Thyroid gland (tissue), 4 donors: ENCODE measurements at regions not wholly inside any gene's neighbourhood (a gene's known extent, or its start where the extent isn't known, plus 50 kb on each side); places are given as distances from the start of the nearest gene placed in this dataset.

Source experiments
- DNase-seq, 2 donors: peaks; one replicate each; pipeline ENCODE4 v3.0.0-alpha.2; 2019
- H3K27ac ChIP-seq, 3 donors: fragments of 200-600 bp; sonication (generic); 1 replicate in 2 of 3; 2 replicates in 1 of 3; pipeline ENCODE4 v1.5.1; 2016 to 2019; ENCODE audit warnings: mild to moderate bottlenecking in 1 of 3, moderate library complexity in 1 of 3
- H3K27me3 ChIP-seq: fragments of 200-600 bp; sonication (generic); one replicate; pipeline ENCODE4 v1.5.1; 2019
- H3K36me3 ChIP-seq, 2 donors: fragments of 200-600 bp; sonication (generic); one replicate each; pipeline ENCODE4 v1.5.1; 2016 to 2019
- H3K4me1 ChIP-seq, 2 donors: fragments of 200-600 bp; sonication (generic); one replicate each; pipeline ENCODE4 v1.5.1; 2017 to 2019
- H3K4me3 ChIP-seq, 3 donors: fragments of 200-600 bp; sonication (generic); replicated peaks in 1 of 3; 1 replicate in 2 of 3; 2 replicates in 1 of 3; pipeline ENCODE4 v1.5.1; 2016; ENCODE audit warnings: mild to moderate bottlenecking in 1 of 3
- H3K9me3 ChIP-seq: fragments of 200-600 bp; sonication (generic); one replicate; pipeline ENCODE4 v1.5.1; 2017
- CTCF ChIP-seq, 6 experiments: fragments of 200-600 bp in 3 of 6; fragments of 450-650 bp in 3 of 6; sonication (generic) in 3 of 6; IDR thresholded peaks; one replicate each; pipeline ENCODE4 v1.5.1; 2016 to 2019; ENCODE audit warnings: antibody characterized with exemption in 6 of 6, mild to moderate bottlenecking in 2 of 6, inconsistent platforms in 1 of 6, moderate library complexity in 1 of 6
- POLR2A ChIP-seq, 2 donors: fragments of 450-650 bp; IDR thresholded peaks; one replicate each; pipeline ENCODE4 v1.6.1; 2017; ENCODE audit warnings: antibody characterized with exemption in 2 of 2, mild to moderate bottlenecking in 2 of 2, moderate library complexity in 1 of 2
- WGBS, 2 donors: methylation state at CpG; one replicate each; pipeline ENCODE4 v1.1.5; 2017; 5-methylcytosine and 5-hydroxymethylcytosine counted together
- intact Hi-C: fragments of 100-400 bp; cut with DNase I; formaldehyde crosslinking; loops from one replicate; pipeline ENCODE4 v1.15.1; 2023

GRCh38 chr1:38685388-38685787 lies 174.2 kb downstream of the RRAGC start:
- TF ChIP-seq CTCF (IDR thresholded peaks at IDR 0.05) (no peak), POLR2A (IDR thresholded peaks at IDR 0.05) (no peak)
- DNase-seq, result no peak
- WGBS, 2 donors, result 60 to 68% methylated on average over 6 of the region's 6 CpGs

GRCh38 chr1:38680801-38681510 lies 178.6 kb downstream of the RRAGC start:
- H3K9me3 ChIP-seq, result no peaks in the 10 kb centered on the region
- H3K27me3 ChIP-seq, result no peaks in the 10 kb centered on the region
- H3K27ac ChIP-seq, result no peak overlapping the region
- no peaks in the 10 kb centered on the region for H3K36me3 ChIP-seq
- no peak for DNase-seq
- intact Hi-C loops, result no loop called here
- 43 to 45% methylated on average over 5 of the region's 5 CpGs for WGBS, 2 donors
- H3K4me1 ChIP-seq, result no peaks in the 10 kb centered on the region
- H3K4me3 ChIP-seq, result no peak overlapping the region
- TF ChIP-seq CTCF (IDR thresholded peaks at IDR 0.05), result no peak
- no peak for TF ChIP-seq POLR2A (IDR thresholded peaks at IDR 0.05)

More at GRCh38 chr1:38685388-38685787, 174.2 kb downstream of the RRAGC start:
- no peaks in the 10 kb centered on the region for H3K27me3 ChIP-seq
- no peaks in the 10 kb centered on the region for H3K36me3 ChIP-seq
- intact Hi-C loops, result no loop called here
- no peaks in the 10 kb centered on the region for H3K9me3 ChIP-seq
- no peaks in the 10 kb centered on the region for H3K4me1 ChIP-seq
- no peak overlapping the region for H3K27ac ChIP-seq
- H3K4me3 ChIP-seq, result no peak overlapping the region

GRCh38 chr1:38677756-38678155 lies 181.8 kb downstream of the RRAGC start:
- 82 to 88% methylated on average over 2 of the region's 2 CpGs for WGBS, 2 donors
- no peak overlapping the region for H3K4me3 ChIP-seq
- H3K4me1 ChIP-seq, result no peaks in the 10 kb centered on the region
- H3K36me3 ChIP-seq, result no peaks in the 10 kb centered on the region
- H3K9me3 ChIP-seq, result no peaks in the 10 kb centered on the region
- no peaks in the 10 kb centered on the region for H3K27me3 ChIP-seq
- no peak for DNase-seq
- TF ChIP-seq POLR2A (IDR thresholded peaks at IDR 0.05), result no peak
- TF ChIP-seq CTCF (IDR thresholded peaks at IDR 0.05), result no peak
- intact Hi-C loops, result no loop called here
- H3K27ac ChIP-seq, result no peak overlapping the region

GRCh38 chr1:38677311-38677710 lies 182.3 kb downstream of the RRAGC start:
- 88 to 94% methylated on average over 6 of the region's 6 CpGs for WGBS, 2 donors
- Histone ChIP-seq H3K27me3 (no peaks in the 10 kb centered on the region), H3K4me3 (no peak overlapping the region), H3K36me3 (no peaks in the 10 kb centered on the region), H3K4me1 (no peaks in the 10 kb centered on the region), H3K9me3 (no peaks in the 10 kb centered on the region), H3K27ac (no peak overlapping the region)
- TF ChIP-seq POLR2A (IDR thresholded peaks at IDR 0.05) (no peak), CTCF (IDR thresholded peaks at IDR 0.05) (no peak)
- intact Hi-C loops, result no loop called here
- no peak for DNase-seq

GRCh38 chr1:38672692-38673091 lies 186.9 kb downstream of the RRAGC start:
- peak in 1 of 2 donors; percentile 12 for DNase-seq
- Histone ChIP-seq H3K4me1 (no peaks in the 10 kb centered on the region), H3K4me3 (no peak overlapping the region), H3K27ac (no peak overlapping the region), H3K36me3 (no peaks in the 10 kb centered on the region), H3K9me3 (no peaks in the 10 kb centered on the region), H3K27me3 (no peaks in the 10 kb centered on the region)
- no peak for TF ChIP-seq CTCF (IDR thresholded peaks at IDR 0.05)
- TF ChIP-seq POLR2A (IDR thresholded peaks at IDR 0.05), result no peak
- WGBS, 2 donors, result 50 to 52% methylated on average over 4 of the region's 4 CpGs
- intact Hi-C loops, result no loop called here
